ENCODE measurements at regions not wholly inside any gene's neighbourhood (a gene's known extent, or its start where the extent isn't known, plus 50 kb on each side); places are given as distances from the start of the nearest gene placed in this dataset.
A peak's percentile ranks its signal among the peaks of the same experiment; 100 is the strongest.
"Not testable (repeated sequence)": the region's sequence is repeated elsewhere in the genome, so short reads cannot be mapped to it uniquely, and the experiment has no call there.

DNA sequence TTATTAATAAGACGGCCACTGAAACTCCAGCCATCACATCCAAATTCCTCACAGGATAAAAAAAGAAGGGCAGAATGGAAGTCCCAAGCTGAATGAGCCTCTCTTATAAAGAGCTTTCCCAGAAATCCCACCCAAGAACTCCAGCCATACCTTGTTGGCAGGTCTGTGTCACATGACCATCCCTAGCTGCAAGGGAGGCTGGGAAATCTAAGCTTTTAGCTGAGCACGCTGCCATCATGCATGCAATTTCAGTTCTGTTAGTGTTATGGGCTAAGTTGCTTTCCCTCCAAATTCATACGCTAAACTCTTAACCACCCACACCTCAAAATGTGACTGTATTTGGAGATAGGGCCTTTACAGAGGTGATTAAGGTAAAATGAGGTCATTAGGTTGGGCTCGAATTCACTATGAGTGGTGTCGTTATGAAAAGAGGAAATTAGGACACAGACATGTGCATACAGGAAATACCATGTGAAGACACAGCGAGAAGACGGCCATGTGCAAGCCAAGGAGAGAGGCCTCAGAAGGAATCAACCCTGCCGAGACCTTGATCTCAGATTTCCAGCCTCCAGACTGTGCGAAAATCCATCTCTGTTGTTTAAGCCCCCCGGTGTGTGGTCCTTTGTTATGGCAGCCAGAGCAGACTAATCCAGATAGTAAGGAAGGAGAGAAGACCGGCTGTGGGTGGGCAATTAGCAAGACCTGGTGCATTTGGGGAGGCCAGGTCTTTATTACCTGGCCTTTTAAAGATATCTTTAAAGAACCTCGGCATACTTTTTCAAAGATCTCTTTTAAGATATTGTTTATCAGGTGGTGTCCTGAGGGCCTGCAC, 317.6 kb downstream of the BCOR start:
- DNase-seq, result no peak

- no peak for DNase-seq
Observed at GRCh38 chrX:39782276-39782675, 315.5 kb downstream of the BCOR start.

GRCh38 chrX:39787999-39788398, 309.8 kb downstream of the BCOR start:
- no peak for DNase-seq

GRCh38 chrX:39788521-39788920, 309.2 kb downstream of the BCOR start:
- DNase-seq, result no peak

GRCh38 chrX:39791691-39792090, 306.1 kb downstream of the BCOR start:
- DNase-seq, result no peak

- no peak for DNase-seq
Observed at GRCh38 chrX:39795605-39796004, 302.2 kb downstream of the BCOR start.

DNA sequence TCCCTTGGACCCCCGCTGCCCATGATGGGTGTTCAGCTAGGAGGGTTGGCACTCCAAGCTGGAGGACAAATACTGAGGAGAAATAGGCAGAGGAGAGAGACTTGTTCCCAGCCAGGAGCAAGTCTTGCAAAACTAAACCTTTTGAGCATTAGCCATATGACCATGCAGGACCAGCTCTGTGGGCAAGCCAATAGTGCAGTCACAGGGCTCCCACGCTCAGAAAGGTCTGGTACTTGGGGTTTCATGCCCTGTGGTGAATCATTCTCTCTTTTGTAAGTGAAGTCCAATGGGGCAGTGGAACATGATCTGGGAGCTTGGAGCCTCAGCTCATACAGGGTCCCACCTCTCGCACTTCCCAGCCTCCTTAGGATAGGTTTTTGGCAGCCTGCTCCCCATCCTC, 300.9 kb downstream of the BCOR start:
- DNase-seq, result no peak

- DNase-seq, result not testable (repeated sequence)
Observed at GRCh38 chrX:39798488-39798887, 299.3 kb downstream of the BCOR start.

DNA sequence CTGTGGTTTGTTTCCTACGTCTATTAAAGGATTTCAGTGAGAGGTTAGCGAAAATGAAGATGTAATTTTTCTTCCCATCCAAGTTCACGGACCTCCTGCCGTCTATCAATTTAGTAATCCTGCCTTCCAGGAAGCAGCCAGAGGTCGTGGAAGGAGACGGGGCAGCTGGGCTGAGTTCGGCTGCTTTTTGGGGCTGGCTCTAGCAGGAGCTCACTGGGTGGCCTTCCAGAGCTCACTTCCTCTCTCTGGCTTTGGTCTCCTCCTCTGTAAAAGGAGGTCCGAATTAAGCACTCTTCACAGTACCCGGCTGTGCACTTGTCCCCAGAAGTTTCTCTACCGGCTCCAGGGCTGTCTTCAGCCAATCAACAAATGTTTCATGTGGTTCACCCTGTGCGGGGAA, 295.4 kb downstream of the BCOR start:
- no peak for DNase-seq

DNA sequence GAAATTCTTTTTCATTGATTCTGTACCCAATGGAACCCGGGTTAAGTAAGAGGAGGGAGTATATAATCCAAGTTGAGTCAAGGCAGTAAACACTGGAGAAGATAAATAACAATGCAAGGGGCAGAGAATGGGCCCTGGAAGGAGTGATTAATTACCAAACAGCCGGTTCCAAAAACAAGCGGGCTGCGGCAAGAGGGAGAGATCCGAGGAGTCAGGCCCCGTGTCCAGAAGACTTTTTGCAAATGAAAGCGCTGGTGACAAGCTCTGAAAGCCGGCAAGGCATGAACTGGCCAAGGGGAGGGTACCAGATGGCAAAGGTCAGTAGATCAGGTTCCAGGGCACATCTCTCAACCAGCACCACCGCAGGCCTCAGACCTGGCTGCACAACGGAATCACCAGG, 294.9 kb downstream of the BCOR start:
- no peak for DNase-seq

DNA sequence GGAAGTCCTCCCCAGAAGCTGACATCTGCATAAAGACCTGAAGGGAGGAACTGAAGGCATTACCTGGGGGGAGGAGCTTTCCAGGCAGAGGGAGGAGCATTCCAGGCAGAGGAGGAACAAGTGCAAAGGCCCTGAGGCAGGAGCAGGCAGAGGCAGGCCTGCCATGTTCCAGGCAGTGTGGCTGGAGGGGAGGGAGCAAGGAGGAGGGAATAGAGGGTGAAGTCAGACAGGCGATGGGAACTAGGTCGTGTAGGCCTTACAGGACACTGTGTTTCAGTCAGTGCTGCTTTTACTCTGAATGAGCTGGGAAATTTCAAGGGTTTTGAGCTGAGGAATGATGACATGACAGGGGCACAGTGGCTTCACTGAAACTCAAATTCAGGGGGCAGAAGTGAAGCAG, 292.7 kb downstream of the BCOR start:
- no peak for DNase-seq

DNA sequence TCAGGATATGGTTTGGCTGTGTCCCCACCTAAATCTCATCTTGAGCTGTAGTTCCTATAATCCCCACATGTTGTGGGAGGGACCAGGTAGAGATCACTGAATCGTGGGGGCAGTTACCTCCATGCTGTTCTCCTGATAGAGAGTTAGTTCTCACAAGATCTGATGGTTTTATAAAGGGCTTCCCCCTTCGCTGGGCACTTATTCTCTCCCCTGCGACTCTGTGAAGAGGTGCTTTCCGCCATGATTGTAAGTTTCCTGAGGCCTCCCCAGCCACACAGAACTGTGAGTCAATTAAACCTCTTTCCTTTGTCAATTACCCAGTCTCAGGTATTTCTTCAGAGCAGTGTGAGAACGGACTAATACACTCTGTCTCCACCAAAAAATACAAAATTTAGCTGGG, 291.9 kb downstream of the BCOR start:
- DNase-seq, result no peak

- DNase-seq, result no peak
Observed at GRCh38 chrX:39808471-39808917, 289.3 kb downstream of the BCOR start.

GRCh38 chrX:39809331-39809730, 288.4 kb downstream of the BCOR start:
- DNase-seq, result no peak

DNA sequence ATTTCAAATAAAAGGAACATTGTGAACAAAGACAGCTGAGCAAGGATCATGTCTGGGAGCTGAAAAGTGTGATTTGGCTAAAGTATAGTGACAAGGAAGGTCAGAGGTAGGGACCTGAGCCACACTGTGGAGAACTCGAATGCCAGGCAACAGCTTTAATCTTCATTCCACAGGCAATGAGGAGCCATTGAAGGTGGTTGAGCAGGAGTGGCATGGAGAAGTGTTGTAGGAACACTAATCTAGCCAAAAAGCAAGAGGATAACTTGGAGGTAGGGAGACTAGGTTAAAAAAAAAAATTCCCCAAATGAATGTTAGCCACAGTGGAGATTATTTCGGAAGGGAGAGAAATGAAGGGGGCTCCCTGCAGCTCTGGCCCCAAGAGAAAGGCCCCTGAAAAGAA, 286.9 kb downstream of the BCOR start:
- DNase-seq, result no peak

DNA sequence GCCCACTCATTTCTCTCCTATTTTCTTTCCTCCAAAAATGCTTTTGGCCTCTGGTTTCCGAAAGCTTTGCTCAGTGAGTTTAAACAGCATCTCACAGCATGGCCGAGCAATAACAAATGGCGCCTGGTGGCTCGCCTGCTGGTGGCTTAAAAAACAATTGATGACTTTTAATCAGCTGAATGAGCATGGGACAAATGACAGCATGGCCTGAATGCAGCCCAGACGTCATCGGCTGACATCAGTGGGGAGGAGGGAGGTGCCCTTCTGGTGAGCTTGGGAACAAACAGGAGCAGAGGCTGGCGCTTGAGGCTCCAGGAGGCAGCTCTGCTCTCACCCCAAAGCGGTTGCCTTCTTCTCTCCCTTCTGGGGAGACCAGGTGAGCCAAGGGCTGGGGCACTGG, 286.4 kb downstream of the BCOR start:
- no peak for DNase-seq

DNA sequence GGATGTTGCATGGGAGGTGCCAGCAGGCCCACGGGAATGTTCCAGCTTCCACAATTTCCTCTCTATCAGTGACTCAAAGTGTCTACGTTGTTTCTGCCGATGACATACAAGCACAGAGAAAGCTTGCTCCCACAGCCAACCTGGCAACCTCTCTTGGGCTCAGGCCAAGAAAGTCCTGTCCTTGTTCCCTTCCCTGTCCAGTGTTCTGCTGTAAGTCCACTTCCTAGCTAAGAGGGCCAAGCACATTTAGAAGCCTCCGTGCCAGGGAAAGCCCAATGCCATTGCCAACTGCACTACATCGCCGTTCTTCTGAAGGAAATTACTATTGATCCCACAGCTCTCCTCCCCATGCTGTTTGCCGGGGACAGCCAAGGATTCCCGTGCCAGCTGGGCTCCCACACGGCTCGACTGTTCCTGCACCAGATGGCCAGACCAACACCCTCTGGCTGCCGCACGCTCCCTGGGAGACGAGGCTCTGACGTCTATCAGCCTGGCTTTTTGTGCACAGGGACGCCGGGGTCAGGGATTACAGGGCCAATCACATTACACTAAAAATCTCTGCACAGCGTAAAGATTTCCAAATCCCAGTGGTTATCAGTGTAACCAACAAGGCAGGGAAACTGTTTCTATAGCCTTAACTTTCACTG, 284.0 kb downstream of the BCOR start:
- DNase-seq, result no peak

DNA sequence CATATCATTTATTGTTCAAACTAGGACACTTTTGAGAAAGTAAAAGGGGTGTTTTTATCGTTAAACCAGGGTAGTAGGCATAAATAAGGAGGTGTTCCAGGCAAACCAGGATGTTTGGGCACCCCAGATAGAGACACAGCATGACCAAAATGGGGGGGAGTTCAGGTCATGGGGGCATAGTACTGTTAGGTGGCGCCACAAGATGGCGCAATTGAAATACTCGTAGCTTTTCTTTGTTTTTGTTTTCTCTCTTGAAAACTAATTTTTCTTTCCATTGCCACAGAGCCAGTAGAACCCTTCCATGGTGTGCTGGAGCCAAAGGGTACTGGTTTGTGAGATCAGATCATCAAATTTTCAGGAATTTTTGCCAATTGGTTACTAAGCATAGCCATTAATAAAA, 283.4 kb downstream of the BCOR start:
- peak; percentile 35 to 56 for DNase-seq

DNA sequence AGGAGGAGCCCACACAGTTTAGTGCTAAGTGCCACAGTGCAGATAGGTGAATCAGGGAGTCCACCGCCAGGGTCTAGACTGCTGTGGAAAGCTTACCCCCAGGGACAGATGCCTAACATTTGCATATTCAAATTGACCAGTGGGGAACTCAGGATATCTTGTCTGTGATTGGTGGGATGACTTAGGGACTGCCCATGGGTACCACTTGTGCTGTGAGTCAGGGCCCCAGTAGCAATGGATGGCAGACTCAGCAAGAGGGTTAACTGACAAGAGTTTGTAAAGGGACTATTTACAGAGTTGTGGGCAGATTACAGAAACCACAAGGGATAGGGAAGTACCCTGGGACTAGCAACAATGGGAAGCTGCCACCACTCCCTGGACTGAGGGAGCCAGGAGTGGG, 282.1 kb downstream of the BCOR start:
- DNase-seq, result peak; percentile 35 to 50

- peak; percentile 44 to 45 for DNase-seq
Observed at GRCh38 chrX:39816871-39817731, 280.7 kb downstream of the BCOR start.

- no peak for DNase-seq
Observed at GRCh38 chrX:39817754-39818470, 279.8 kb downstream of the BCOR start.

GRCh38 chrX:39818750-39819149, 279.0 kb downstream of the BCOR start:
- DNase-seq, result no peak

Data from activated T-cell treated with anti-CD3 and anti-CD28 coated beads, Interleukin-2, amount 50 U/mL, for 48 hours (primary cell).